Lower leg skin (tissue), 3 donors: ENCODE measurements at regions not wholly inside any gene's neighbourhood (a gene's known extent, or its start where the extent isn't known, plus 50 kb on each side); places are given as distances from the start of the nearest gene placed in this dataset.

Experiments
- POLR2A ChIP-seq, 2 donors: fragments of 450-650 bp; IDR thresholded peaks; one replicate each; pipeline ENCODE4 v1.6.1; 2016 to 2017; ENCODE audit warnings: antibody characterized with exemption in 2 of 2, mild to moderate bottlenecking in 1 of 2, moderate library complexity in 1 of 2
- TF ChIP-seq, protein P1 (sequence below), 3 donors: fragments of 450-650 bp; IDR thresholded peaks; one replicate each; pipeline ENCODE4 v1.5.1; 2016; ENCODE audit warnings: antibody characterized with exemption in 3 of 3, mild to moderate bottlenecking in 3 of 3, moderate library complexity in 2 of 3

- no peak for TF ChIP-seq POLR2A (IDR thresholded peaks at IDR 0.05)
- TF ChIP-seq, protein P1, sequence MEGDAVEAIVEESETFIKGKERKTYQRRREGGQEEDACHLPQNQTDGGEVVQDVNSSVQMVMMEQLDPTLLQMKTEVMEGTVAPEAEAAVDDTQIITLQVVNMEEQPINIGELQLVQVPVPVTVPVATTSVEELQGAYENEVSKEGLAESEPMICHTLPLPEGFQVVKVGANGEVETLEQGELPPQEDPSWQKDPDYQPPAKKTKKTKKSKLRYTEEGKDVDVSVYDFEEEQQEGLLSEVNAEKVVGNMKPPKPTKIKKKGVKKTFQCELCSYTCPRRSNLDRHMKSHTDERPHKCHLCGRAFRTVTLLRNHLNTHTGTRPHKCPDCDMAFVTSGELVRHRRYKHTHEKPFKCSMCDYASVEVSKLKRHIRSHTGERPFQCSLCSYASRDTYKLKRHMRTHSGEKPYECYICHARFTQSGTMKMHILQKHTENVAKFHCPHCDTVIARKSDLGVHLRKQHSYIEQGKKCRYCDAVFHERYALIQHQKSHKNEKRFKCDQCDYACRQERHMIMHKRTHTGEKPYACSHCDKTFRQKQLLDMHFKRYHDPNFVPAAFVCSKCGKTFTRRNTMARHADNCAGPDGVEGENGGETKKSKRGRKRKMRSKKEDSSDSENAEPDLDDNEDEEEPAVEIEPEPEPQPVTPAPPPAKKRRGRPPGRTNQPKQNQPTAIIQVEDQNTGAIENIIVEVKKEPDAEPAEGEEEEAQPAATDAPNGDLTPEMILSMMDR (IDR thresholded peaks at IDR 0.05), result no peak
Observed at GRCh38 chr6:140321891-140322290, 947.4 kb upstream of the CITED2 start.
